Astrocyte (in vitro differentiated cells and primary cell): ENCODE measurements at regions not wholly inside any gene's neighbourhood (a gene's known extent, or its start where the extent isn't known, plus 50 kb on each side); places are given as distances from the start of the nearest gene placed in this dataset.

Source experiments
- CTCF ChIP-seq: IDR thresholded peaks from 2 replicates; pipeline ENCODE4 v1.5.1; 2011; ENCODE audit warnings: low read depth, mild to moderate bottlenecking, inconsistent platforms, low read length, moderate library complexity; ENCODE audit not compliant: insufficient read depth
- EZH2 ChIP-seq: IDR thresholded peaks from 2 replicates; pipeline ENCODE4 v1.6.1; 2012; ENCODE audit warnings: mild to moderate bottlenecking, low read length, inconsistent platforms; ENCODE audit not compliant: insufficient read depth

DNA sequence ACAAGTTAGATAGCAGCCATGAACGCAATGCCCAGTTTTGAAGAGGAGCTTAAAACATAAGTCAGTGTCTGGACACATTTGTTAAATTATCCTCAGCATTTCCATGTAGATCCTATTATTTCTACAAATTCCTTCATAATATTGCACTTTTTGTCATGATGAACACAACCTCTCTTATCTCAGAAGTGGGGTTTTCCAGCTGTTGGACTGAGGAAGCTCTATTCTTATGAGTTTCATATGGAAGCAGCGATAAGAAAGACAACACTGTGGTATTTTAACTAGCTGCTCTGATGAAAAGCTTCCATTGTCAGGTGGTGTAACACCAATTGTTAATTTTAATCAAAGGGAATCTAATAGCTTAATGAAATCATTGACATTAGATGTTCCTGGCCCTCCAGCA, 308.7 kb downstream of the GBA3 start:
- TF ChIP-seq EZH2 = no peak
- TF ChIP-seq CTCF = no peak
